A549 (cell line): ENCODE measurements at regions not wholly inside any gene's neighbourhood (a gene's known extent, or its start where the extent isn't known, plus 50 kb on each side); places are given as distances from the start of the nearest gene placed in this dataset.
"Not testable (repeated sequence)": the region's sequence is repeated elsewhere in the genome, so short reads cannot be mapped to it uniquely, and the experiment has no call there.

Source experiments
- ATAC-seq, 2 experiments: fragments of 200-7000 bp in 1 of 2; fragments of >200 bp in 1 of 2; cut with Nextera tagmentation in 1 of 2; cut with Tn5 transposase in 1 of 2; 3 replicates each; pipeline versions ENCODE4 v1.8.0 to v1.9.1; 2018 to 2020; ENCODE audit warnings: mild to moderate bottlenecking in 1 of 2, moderate library complexity in 1 of 2
- CTCF ChIA-PET: fragments of 300-600 bp; sonication (Branson Sonifier 250); formaldehyde crosslinking; extraction: SDS; loops from one replicate; lab custom pipeline; 2021; ENCODE audit warnings: antibody characterized with exemption, inconsistent platforms; lab: Yijun Ruan, JAX
- POLR2A ChIA-PET: fragments of 350-600 bp; formaldehyde crosslinking; extraction: SDS; loops from one replicate; lab custom pipeline; 2021; ENCODE audit warnings: antibody characterized with exemption, inconsistent platforms; lab: Yijun Ruan, JAX
- DNase-seq, 2 experiments: peaks; one replicate each; pipeline versions ENCODE4 v3.0.0 to v3.0.0-alpha.2; 2011 to 2016; ENCODE audit warnings: low read depth in 1 of 2, low spot score in 1 of 2
- FAIRE-seq: peaks from 2 replicates; lab custom pipeline; 2011; peaks lifted over from hg19 to GRCh38; lab: Jason Lieb, UNC
- H3K27ac ChIP-seq, 2 experiments: fragments of >200 bp; sonication (Bioruptor Twin); formaldehyde crosslinking; 3 replicates each; pipeline ENCODE4 v1.5.1; 2016 to 2017
- H3K4me1 ChIP-seq: fragments of >200 bp; sonication (Bioruptor Twin); formaldehyde crosslinking; 3 replicates; pipeline ENCODE4 v1.6.1; 2016
- H3K4me2 ChIP-seq: fragments of >200 bp; sonication (Bioruptor Twin); formaldehyde crosslinking; 3 replicates; pipeline ENCODE4 v1.6.1; 2016
- H3K4me3 ChIP-seq: fragments of >200 bp; sonication (Bioruptor Twin); formaldehyde crosslinking; 3 replicates; pipeline ENCODE4 v1.5.1; 2016
- H3K9me3 ChIP-seq: fragments of >200 bp; sonication (Bioruptor Twin); formaldehyde crosslinking; 3 replicates; pipeline ENCODE4 v1.6.1; 2016
- ATOH8 ChIP-seq: fragments of 250-450 bp; sonication (Bioruptor Pico); IDR thresholded peaks from 2 replicates; pipeline ENCODE4 v1.5.0; 2020; ENCODE audit warnings: low read depth, mild to moderate bottlenecking, moderate library complexity
- BHLHE40 ChIP-seq: IDR thresholded peaks from 2 replicates; pipeline ENCODE4 v1.6.1; 2012; ENCODE audit warnings: low read depth, low read length, inconsistent platforms
- EHF ChIP-seq: fragments of 250-450 bp; sonication (Bioruptor Pico); IDR thresholded peaks from 2 replicates; pipeline ENCODE4 v1.5.0; 2020; ENCODE audit warnings: mild to moderate bottlenecking
- EHMT2 ChIP-seq: fragments of 200-600 bp; sonication (generic); IDR thresholded peaks from 2 replicates; pipeline ENCODE4 v1.6.1; 2016; ENCODE audit warnings: antibody characterized with exemption, low read depth, mild to moderate bottlenecking, moderate library complexity
- HDAC2 ChIP-seq: fragments of 200-600 bp; sonication (generic); IDR thresholded peaks from 2 replicates; pipeline ENCODE4 v1.6.1; 2016
- HOXB13 ChIP-seq: fragments of 250-450 bp; sonication (Bioruptor Pico); IDR thresholded peaks from 2 replicates; pipeline ENCODE4 v1.5.0; 2020; ENCODE audit warnings: low read depth, mild to moderate bottlenecking, moderate library complexity
- HOXB5 ChIP-seq: fragments of 250-450 bp; sonication (Bioruptor Pico); IDR thresholded peaks from 2 replicates; pipeline ENCODE4 v1.5.0; 2020; ENCODE audit warnings: mild to moderate bottlenecking, moderate library complexity
- JUN ChIP-seq, 2 experiments: fragments of >200 bp; sonication (Bioruptor Twin); formaldehyde crosslinking; IDR thresholded peaks; 2 replicates in 1 of 2; 3 replicates in 1 of 2; pipeline ENCODE4 v1.6.1; 2016 to 2017
- KDM1A ChIP-seq: fragments of 200-600 bp; sonication (generic); IDR thresholded peaks from 2 replicates; pipeline ENCODE4 v1.6.1; 2016; ENCODE audit warnings: low read depth, mild to moderate bottlenecking
- KDM5A ChIP-seq: fragments of 200-600 bp; sonication (generic); IDR thresholded peaks from 2 replicates; pipeline ENCODE4 v1.6.1; 2016; ENCODE audit warnings: antibody characterized with exemption, mild to moderate bottlenecking
- MAX ChIP-seq: IDR thresholded peaks from 2 replicates; pipeline ENCODE4 v1.6.1; 2012
- MAZ ChIP-seq: fragments of 150-350 bp; IDR thresholded peaks from 2 replicates; pipeline ENCODE4 v1.6.1; 2014; ENCODE audit warnings: antibody characterized with exemption, low read depth, low read length, borderline replicate concordance
- MYC ChIP-seq: IDR thresholded peaks from 2 replicates; pipeline ENCODE4 v1.6.1; 2012; ENCODE audit warnings: mild to moderate bottlenecking, inconsistent platforms, low read length, improper control_type of control experiment, borderline replicate concordance
- NR3C1 ChIP-seq: fragments of >200 bp; sonication (Bioruptor Twin); formaldehyde crosslinking; IDR thresholded peaks from 3 replicates; pipeline ENCODE4 v1.6.1; 2017
- PBX3 ChIP-seq: IDR thresholded peaks from 2 replicates; pipeline ENCODE4 v1.6.1; 2012
- POLR2A ChIP-seq: IDR thresholded peaks from 2 replicates; pipeline ENCODE4 v1.6.1; 2012; ENCODE audit warnings: mild to moderate bottlenecking, low read length
- RAD21 ChIP-seq, 2 experiments: fragments of >200 bp in 1 of 2; sonication (Bioruptor Twin) in 1 of 2; formaldehyde crosslinking in 1 of 2; IDR thresholded peaks in 1 of 2; conservative IDR thresholded peaks in 1 of 2; 2 replicates in 1 of 2; 3 replicates in 1 of 2; pipeline ENCODE4 v1.6.1; 2012 to 2018; ENCODE audit warnings: inconsistent platforms in 1 of 2
- RFX5 ChIP-seq: fragments of 450-650 bp; IDR thresholded peaks from 2 replicates; pipeline ENCODE4 v1.7.1; 2014; ENCODE audit warnings: antibody characterized with exemption, mild to moderate bottlenecking, moderate library complexity
- RNF2 ChIP-seq: fragments of 200-600 bp; sonication (generic); IDR thresholded peaks from 2 replicates; pipeline ENCODE4 v1.6.1; 2016; ENCODE audit warnings: low read depth, mild to moderate bottlenecking, antibody characterized with exemption, moderate library complexity, borderline replicate concordance
- SMC3 ChIP-seq: fragments of >200 bp; sonication (Bioruptor Twin); formaldehyde crosslinking; IDR thresholded peaks from 3 replicates; pipeline ENCODE4 v1.6.1; 2018; ENCODE audit warnings: inconsistent platforms
- WGBS: methylation state at CpG from one replicate; pipeline ENCODE4 v1.1.6; 2017; ENCODE audit errors: missing lambda C conversion rate; 5-methylcytosine and 5-hydroxymethylcytosine counted together
- TF ChIP-seq, protein P1 (sequence below): IDR thresholded peaks from 2 replicates; pipeline ENCODE4 v1.6.1; 2012; ENCODE audit warnings: low read depth, borderline replicate concordance
- TF ChIP-seq, protein P2 (sequence below): fragments of >200 bp; sonication (Bioruptor Twin); formaldehyde crosslinking; IDR thresholded peaks from 3 replicates; pipeline ENCODE4 v1.5.1; 2016

DNA sequence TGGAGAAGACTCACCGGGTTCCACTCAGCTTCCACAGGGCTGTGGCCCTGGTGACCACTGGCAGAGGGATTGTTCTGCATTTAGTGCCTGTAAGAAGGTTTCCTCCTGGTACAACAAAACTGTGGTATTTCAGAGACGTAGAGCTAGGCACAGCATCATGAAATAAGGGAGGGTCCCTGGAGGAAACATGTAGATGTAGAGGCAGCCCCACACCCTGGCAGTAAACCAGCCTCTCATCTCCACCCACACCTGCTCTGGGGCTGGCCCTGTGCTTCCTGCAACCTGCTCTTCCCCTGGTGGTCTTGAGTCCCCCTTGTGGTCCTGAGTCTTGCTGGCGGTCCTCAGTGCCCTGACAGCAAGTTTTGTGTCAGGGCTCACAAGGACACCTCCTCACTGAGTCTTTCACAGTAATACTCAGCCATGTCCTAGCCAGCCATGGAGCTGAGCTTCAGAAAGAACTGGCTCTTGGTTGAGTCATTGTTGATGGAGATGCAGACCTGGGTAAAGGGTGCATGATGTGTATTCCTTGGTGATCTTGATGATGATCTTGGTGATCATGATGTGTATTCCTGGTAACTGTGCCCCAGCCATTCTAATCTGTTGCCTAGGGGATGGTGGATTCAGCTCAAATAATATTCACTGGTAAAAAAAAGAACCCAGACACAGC, 121.8 kb downstream of the OR4M2 start:
- H3K9me3 ChIP-seq, POLR2A ChIA-PET, DNase-seq, H3K27ac ChIP-seq, H3K4me2 ChIP-seq, H3K4me3 ChIP-seq, ATAC-seq, CTCF ChIA-PET, H3K4me1 ChIP-seq: not testable (repeated sequence)
- WGBS: no CpG with 5 or more reads among the region's 3 CpGs
- FAIRE-seq: peak; percentile 51

DNA sequence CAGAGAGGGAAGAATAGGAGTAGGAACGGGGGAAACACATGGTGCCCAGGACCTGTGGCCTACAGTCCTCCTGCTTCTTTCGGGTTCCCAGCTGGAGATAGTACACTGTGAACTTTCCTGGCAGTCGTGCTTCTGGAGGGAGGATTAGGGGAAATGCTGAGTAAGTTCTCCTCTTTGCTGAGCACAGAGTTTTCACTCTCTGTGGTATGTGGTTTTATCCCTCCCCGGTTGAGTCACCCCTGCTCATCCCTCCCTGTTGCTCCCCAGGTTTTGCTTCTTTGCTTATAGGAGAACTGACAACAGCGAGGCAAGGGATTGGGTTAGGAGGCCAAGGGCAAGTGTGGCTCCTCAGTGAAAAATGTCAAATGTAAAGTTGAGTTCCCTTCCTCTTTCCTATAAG, 122.9 kb downstream of the OR4M2 start:
- CTCF ChIA-PET, POLR2A ChIA-PET, H3K4me2 ChIP-seq, H3K9me3 ChIP-seq, H3K4me3 ChIP-seq, DNase-seq, H3K4me1 ChIP-seq, H3K27ac ChIP-seq: not testable (repeated sequence)
- peak; percentile 39 for FAIRE-seq
- peak in 1 of 2 experiments; percentile 12; a peak in 1 of 6 replicates for ATAC-seq
- no CpG with 5 or more reads among the region's 5 CpGs for WGBS

GRCh38 chr15:22209086-22209485, 128.8 kb downstream of the OR4M2 start:
- H3K4me3 ChIP-seq, DNase-seq, POLR2A ChIA-PET, H3K27ac ChIP-seq, ATAC-seq, H3K4me1 ChIP-seq, H3K4me2 ChIP-seq, H3K9me3 ChIP-seq, CTCF ChIA-PET: not testable (repeated sequence)
- FAIRE-seq: peak; percentile 97
- WGBS: no CpG with 5 or more reads among the region's 3 CpGs

- H3K4me3 ChIP-seq, H3K27ac ChIP-seq, POLR2A ChIA-PET, DNase-seq, H3K4me1 ChIP-seq, FAIRE-seq, H3K4me2 ChIP-seq, ATAC-seq, H3K9me3 ChIP-seq: not testable (repeated sequence)
- 54% methylated on average over 10 of the region's 10 CpGs for WGBS
- CTCF ChIA-PET: interaction anchor here (0.8 to 6.9 kb wide), 13 partner anchors 14 to 1875 kb away, joined by 3 to 136 read pairs (median 7); no protein-coding TSS in a partner anchor
Measured at GRCh38 chr15:22222596-22222995, 142.3 kb downstream of the OR4M2 start.

DNA sequence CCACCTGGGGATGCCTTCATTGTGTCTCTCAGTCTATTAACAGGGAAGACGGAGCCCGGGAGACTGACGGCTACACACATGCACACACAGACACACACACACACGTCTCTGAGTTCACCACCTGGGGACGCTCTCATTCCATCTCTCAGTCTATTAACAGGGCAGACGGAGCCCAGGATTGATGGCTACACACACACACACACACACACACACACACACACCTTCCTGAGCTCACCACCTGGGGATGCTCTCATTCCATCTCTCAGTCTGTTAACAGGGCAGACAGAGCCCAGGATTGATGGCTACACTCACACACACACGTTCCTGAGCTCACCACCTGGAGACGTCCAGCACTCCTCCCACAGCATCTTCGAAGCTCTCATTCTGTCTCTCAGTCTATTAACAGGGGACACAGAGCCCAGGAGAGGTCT, 143.9 kb downstream of the OR4M2 start:
- ChIA-PET CTCF (interaction anchor here (0.5 to 6.9 kb wide), 14 partner anchors 12 to 1877 kb away, joined by 3 to 136 read pairs (median 6); no protein-coding TSS in a partner anchor), POLR2A (no interaction called here)
- H3K27ac ChIP-seq: no peak overlapping the region
- H3K9me3 ChIP-seq: no peaks in the 10 kb centered on the region
- H3K4me1 ChIP-seq: no peaks in the 10 kb centered on the region
- DNase-seq (peak in 1 of 2 experiments; percentile 78), FAIRE-seq (no peak), ATAC-seq (peak; percentile 41 to 49)
- peak overlapping the region; percentile 20; the same call in 1 of the 3 replicates for H3K4me2 ChIP-seq
- WGBS: 12% methylated on average over 9 of the region's 9 CpGs
- no peak overlapping the region for H3K4me3 ChIP-seq
- TF ChIP-seq KDM5A (no peak), NR3C1 (no peak), MYC (no peak), EHMT2 (no peak), ATOH8 (CRISPR knock-in tag) (no peak), EHF (CRISPR knock-in tag) (no peak), RAD21 (conservative IDR thresholded peaks at IDR 0.05 in 1 of 2, IDR thresholded peaks at IDR 0.05 in 1 of 2) (peak; percentile 59 to 62), JUN (IDR thresholded peaks at IDR 0.05) (no peak), RFX5 (no peak), BHLHE40 (no peak), MAZ (no peak), POLR2A (no peak), KDM1A (no peak), PBX3 (no peak), RNF2 (no peak), SMC3 (peak; percentile 70), HOXB5 (CRISPR knock-in tag) (no peak), MAX (no peak), HDAC2 (no peak), HOXB13 (CRISPR knock-in tag) (no peak)
- TF ChIP-seq, protein P1, sequence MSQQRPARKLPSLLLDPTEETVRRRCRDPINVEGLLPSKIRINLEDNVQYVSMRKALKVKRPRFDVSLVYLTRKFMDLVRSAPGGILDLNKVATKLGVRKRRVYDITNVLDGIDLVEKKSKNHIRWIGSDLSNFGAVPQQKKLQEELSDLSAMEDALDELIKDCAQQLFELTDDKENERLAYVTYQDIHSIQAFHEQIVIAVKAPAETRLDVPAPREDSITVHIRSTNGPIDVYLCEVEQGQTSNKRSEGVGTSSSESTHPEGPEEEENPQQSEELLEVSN: no peak
- TF ChIP-seq, protein P2, sequence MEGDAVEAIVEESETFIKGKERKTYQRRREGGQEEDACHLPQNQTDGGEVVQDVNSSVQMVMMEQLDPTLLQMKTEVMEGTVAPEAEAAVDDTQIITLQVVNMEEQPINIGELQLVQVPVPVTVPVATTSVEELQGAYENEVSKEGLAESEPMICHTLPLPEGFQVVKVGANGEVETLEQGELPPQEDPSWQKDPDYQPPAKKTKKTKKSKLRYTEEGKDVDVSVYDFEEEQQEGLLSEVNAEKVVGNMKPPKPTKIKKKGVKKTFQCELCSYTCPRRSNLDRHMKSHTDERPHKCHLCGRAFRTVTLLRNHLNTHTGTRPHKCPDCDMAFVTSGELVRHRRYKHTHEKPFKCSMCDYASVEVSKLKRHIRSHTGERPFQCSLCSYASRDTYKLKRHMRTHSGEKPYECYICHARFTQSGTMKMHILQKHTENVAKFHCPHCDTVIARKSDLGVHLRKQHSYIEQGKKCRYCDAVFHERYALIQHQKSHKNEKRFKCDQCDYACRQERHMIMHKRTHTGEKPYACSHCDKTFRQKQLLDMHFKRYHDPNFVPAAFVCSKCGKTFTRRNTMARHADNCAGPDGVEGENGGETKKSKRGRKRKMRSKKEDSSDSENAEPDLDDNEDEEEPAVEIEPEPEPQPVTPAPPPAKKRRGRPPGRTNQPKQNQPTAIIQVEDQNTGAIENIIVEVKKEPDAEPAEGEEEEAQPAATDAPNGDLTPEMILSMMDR: peak; percentile 43
